ENCODE measurements at regions not wholly inside any gene's neighbourhood (a gene's known extent, or its start where the extent isn't known, plus 50 kb on each side); places are given as distances from the start of the nearest gene placed in this dataset.
A peak's percentile ranks its signal among the peaks of the same experiment; 100 is the strongest.

DNA sequence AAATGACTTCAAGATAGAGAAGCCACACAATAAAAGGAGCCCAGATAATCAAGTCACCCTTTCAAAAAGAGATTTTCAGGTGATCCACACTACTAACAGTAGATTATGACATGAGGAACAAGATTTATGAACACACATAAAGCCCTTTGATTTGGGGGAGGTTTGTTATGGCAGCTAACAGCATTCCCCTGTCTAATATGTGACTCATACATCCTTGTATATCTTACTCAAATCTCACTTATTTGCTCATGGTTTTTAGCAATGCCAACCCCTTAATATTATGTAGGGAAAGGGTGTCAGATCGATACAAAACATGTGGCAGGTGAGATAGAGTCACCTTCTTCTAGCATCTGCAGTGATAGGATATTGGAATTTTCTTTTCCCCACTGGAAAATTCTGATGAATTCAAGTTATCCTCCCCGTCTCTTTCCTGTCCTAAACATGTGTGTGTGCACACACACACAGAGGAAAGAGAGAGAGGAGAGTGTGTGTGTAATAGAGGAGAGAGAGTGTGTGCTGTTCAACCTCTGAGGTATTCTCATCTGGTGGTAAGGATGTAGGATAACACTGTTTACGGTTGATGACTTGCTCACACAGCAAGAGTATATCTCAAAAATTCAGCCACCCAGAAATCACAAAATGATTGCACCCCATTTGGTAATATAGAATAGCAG, 319.9 kb downstream of the KCNC2 start:
- Histone ChIP-seq H3K27me3 (ENCODE audit: insufficient read depth, low read length, poor library complexity, severe bottlenecking) (no peaks in the 10 kb centered on the region), H3K36me3 (ENCODE audit: insufficient read depth, low read length) (no peaks in the 10 kb centered on the region), H3K9me3 (ENCODE audit: low read length) (no peaks in the 10 kb centered on the region), H3K27ac (ENCODE audit: low read depth, low read length) (no peak overlapping the region), H3K4me3 (ENCODE audit: low read length) (no peak overlapping the region), H3K4me1 (ENCODE audit: insufficient read depth, low read length) (no peaks in the 10 kb centered on the region)
- no peak for DNase-seq
- Mint-ChIP-seq H3K27me3 (no peaks in the 10 kb centered on the region), H3K9me3 (peaks cover 0 to 3% (median 2%) of the 10 kb centered on the region in 5 donors), H3K36me3 (no peaks in the 10 kb centered on the region), H3K27ac (no peak overlapping the region), H3K4me3 (peak overlapping the region in 1 of 7 donors; percentile 19), H3K4me1 (peaks cover 26 to 48% (median 42%) of the 10 kb centered on the region in 3 donors)
- ChIA-PET CTCF (no interaction called here), POLR2A (no interaction called here)

DNA sequence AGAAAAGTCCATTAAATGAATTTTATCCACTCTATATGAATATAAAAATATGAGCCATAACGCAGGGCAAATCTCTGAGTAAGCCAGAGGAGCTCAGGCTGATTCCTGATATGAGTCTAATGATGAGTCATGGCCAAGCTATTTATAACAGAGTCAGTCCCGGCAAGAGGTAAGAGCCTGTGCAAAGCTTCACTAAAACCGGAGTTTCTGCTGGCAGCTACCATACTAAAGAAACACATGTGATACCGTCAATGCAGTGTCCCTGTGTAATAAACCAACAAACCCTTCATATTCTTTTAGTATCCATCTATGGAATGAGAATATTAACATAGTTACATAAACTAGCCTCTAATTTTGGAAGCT, 319.4 kb downstream of the KCNC2 start:
- H3K4me1 Mint-ChIP-seq: peaks cover 26 to 48% (median 42%) of the 10 kb centered on the region in 3 donors
- H3K27ac Mint-ChIP-seq: no peak overlapping the region
- DNase-seq: no peak
- Histone ChIP-seq H3K4me1 (ENCODE audit: insufficient read depth, low read length) (no peaks in the 10 kb centered on the region), H3K27me3 (ENCODE audit: insufficient read depth, low read length, poor library complexity, severe bottlenecking) (no peaks in the 10 kb centered on the region), H3K36me3 (ENCODE audit: insufficient read depth, low read length) (no peaks in the 10 kb centered on the region), H3K4me3 (ENCODE audit: low read length) (no peak overlapping the region), H3K27ac (ENCODE audit: low read depth, low read length) (no peak overlapping the region), H3K9me3 (ENCODE audit: low read length) (no peaks in the 10 kb centered on the region)
- peak overlapping the region in 1 of 7 donors; percentile 19 for H3K4me3 Mint-ChIP-seq
- H3K36me3 Mint-ChIP-seq: no peaks in the 10 kb centered on the region
- H3K9me3 Mint-ChIP-seq: peaks cover 0 to 3% (median 2%) of the 10 kb centered on the region in 5 donors
- ChIA-PET CTCF (no interaction called here), POLR2A (no interaction called here)
- no peaks in the 10 kb centered on the region for H3K27me3 Mint-ChIP-seq

DNA sequence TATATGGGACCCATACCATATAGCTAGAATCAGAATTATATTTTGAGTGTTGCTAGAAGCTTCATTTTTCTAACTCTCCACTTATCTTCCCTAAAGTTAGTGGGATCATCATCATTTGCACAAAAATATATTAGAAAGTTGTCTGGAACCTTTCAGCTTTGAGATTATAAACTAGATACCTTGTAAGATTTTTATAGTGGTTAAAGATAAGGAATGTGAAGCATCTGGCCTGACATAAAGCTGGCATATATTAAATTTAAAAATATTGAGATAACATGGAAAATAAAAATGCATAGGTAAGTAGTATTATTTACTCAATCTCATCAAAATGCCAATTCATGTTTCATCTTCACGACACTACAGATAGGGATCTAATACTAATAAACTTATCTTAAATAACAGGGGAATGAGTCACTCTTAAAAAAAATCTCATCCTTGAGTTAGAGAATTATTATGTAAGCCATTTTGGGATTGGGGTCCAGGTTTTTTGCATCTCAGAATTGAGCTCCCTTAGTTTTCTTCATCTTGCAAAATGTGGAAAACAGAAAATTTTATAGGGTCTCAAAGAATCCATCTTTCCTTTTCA, 318.5 kb downstream of the KCNC2 start:
- Mint-ChIP-seq H3K4me1 (peaks cover 26 to 48% (median 42%) of the 10 kb centered on the region in 3 donors), H3K27ac (no peak overlapping the region), H3K4me3 (no peak overlapping the region), H3K9me3 (peaks cover 0 to 3% (median 2%) of the 10 kb centered on the region in 5 donors), H3K27me3 (no peaks in the 10 kb centered on the region), H3K36me3 (no peaks in the 10 kb centered on the region)
- Histone ChIP-seq H3K27ac (ENCODE audit: low read depth, low read length) (no peak overlapping the region), H3K4me3 (ENCODE audit: low read length) (no peak overlapping the region), H3K36me3 (ENCODE audit: insufficient read depth, low read length) (no peaks in the 10 kb centered on the region), H3K27me3 (ENCODE audit: insufficient read depth, low read length, poor library complexity, severe bottlenecking) (no peaks in the 10 kb centered on the region), H3K4me1 (ENCODE audit: insufficient read depth, low read length) (no peaks in the 10 kb centered on the region), H3K9me3 (ENCODE audit: low read length) (no peaks in the 10 kb centered on the region)
- DNase-seq: no peak
- CTCF ChIA-PET: no interaction called here
- POLR2A ChIA-PET: no interaction called here

DNA sequence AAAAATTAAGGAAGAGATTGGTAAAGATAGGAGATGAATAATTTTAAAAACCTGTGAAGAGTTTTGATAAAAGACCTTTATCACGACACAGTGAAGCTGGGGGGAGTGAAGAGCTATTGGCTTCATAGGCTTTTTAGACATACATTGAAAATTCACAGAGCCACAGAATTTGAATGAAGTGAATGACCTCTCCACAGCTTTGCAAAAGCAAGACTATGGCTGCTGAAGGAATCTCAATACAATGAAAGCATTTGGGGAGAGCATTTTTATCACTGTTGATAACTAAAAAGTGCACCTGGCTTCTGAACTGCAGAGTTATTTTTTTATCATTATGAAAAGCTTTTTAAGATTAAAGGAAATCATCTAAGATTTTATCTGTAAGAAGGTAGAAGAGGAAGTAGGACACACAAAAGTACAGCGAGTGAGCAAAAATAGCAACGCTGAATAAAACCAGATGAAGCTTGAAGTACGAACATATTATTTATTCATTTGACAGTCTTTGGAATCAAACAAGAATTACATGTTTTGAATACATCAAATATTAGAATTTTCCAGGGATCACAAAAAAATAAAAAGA, 317.5 kb downstream of the KCNC2 start:
- peak overlapping the region in 6 of 7 donors; percentile 16 to 59 (median 40) for H3K4me3 Mint-ChIP-seq
- ChIA-PET CTCF (no interaction called here), POLR2A (no interaction called here)
- H3K27me3 Mint-ChIP-seq: no peaks in the 10 kb centered on the region
- no peaks in the 10 kb centered on the region for H3K27me3 ChIP-seq (ENCODE audit: insufficient read depth, low read length, poor library complexity, severe bottlenecking)
- H3K4me1 ChIP-seq (ENCODE audit: insufficient read depth, low read length): no peaks in the 10 kb centered on the region
- no peaks in the 10 kb centered on the region for H3K9me3 ChIP-seq (ENCODE audit: low read length)
- no peaks in the 10 kb centered on the region for H3K36me3 Mint-ChIP-seq
- peak overlapping the region in 3 of 8 donors; percentile 5 to 58 (median 47) for H3K27ac Mint-ChIP-seq
- DNase-seq: peak in 1 of 5 donors; percentile 11
- H3K9me3 Mint-ChIP-seq: peaks cover 0 to 3% (median 0%) of the 10 kb centered on the region in 5 donors
- H3K4me1 Mint-ChIP-seq: peaks cover 26 to 52% (median 42%) of the 10 kb centered on the region in 3 donors
- no peaks in the 10 kb centered on the region for H3K36me3 ChIP-seq (ENCODE audit: insufficient read depth, low read length)
- H3K4me3 ChIP-seq (ENCODE audit: low read length): no peak overlapping the region
- no peak overlapping the region for H3K27ac ChIP-seq (ENCODE audit: low read depth, low read length)

DNA sequence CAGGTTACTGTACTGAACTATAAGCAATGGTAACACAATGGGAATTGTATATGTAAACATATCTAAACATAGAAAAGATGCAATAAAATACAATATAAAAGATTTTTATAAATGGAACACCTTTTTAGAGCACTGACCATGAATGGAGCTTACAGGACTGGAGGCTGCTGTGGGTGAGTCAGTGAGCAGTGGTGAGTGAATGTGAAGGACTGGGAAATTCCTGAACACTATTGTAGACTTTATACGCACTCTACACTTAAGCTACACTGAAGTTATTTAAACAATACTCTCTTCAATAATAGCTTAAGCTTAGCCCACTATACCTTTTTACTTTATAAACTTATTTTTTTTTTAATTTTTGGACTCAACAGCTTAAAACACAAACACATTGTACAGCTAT, 313.5 kb downstream of the KCNC2 start:
- peaks cover 34 to 59% (median 53%) of the 10 kb centered on the region in 3 donors for H3K4me1 Mint-ChIP-seq
- peaks cover 0 to 2% (median 0%) of the 10 kb centered on the region in 5 donors for H3K9me3 Mint-ChIP-seq
- Histone ChIP-seq H3K36me3 (ENCODE audit: insufficient read depth, low read length) (no peaks in the 10 kb centered on the region), H3K9me3 (ENCODE audit: low read length) (no peaks in the 10 kb centered on the region), H3K4me1 (ENCODE audit: insufficient read depth, low read length) (peaks cover 4% of the 10 kb centered on the region), H3K27me3 (ENCODE audit: insufficient read depth, low read length, poor library complexity, severe bottlenecking) (no peaks in the 10 kb centered on the region), H3K27ac (ENCODE audit: low read depth, low read length) (no peak overlapping the region), H3K4me3 (ENCODE audit: low read length) (no peak overlapping the region)
- no peaks in the 10 kb centered on the region for H3K36me3 Mint-ChIP-seq
- POLR2A ChIA-PET: no interaction called here
- no peak overlapping the region for H3K27ac Mint-ChIP-seq
- CTCF ChIA-PET: no interaction called here
- no peaks in the 10 kb centered on the region for H3K27me3 Mint-ChIP-seq
- DNase-seq: no peak
- H3K4me3 Mint-ChIP-seq: no peak overlapping the region

DNA sequence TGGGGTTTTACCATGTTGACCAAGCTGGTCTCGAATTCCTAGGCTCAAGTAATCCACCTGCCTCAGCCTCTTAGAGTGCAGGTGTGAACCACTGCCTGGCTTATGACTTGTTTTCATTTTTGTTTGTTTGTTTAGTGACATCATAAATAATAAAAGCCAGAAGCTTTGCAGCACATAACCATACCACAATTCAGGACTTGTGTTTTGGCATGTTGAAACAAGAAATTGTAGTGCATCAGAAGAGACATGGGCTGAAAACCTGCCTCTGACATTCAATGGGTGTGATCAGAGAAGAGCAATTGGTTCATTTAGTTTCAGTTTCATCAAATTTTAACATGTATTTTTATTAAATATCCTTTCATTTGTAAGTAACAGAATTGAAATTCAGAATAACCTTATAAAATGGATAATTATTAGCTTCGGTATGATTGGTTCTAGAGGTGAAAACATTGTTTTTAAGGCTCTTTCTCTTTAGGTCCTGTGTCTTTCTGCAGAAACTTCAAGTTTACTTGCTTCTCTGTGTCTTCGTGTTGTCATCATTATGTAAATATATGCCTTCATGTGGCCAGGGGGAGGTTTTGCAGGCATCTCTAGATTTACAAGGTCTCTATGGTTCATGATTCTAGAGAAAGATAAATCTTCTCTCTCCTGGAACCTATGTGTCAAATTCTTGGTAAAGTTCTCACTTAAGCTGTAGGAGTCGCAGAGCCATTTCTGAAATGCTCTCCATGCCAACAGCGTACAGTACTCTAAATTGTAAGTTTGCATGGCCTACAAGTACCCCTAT, 312.0 kb downstream of the KCNC2 start:
- no peaks in the 10 kb centered on the region for H3K27me3 ChIP-seq (ENCODE audit: insufficient read depth, low read length, poor library complexity, severe bottlenecking)
- no peaks in the 10 kb centered on the region for H3K9me3 ChIP-seq (ENCODE audit: low read length)
- peak overlapping the region in 6 of 8 donors; percentile 15 to 89 (median 66) for H3K27ac Mint-ChIP-seq
- H3K36me3 ChIP-seq (ENCODE audit: insufficient read depth, low read length): no peaks in the 10 kb centered on the region
- ChIA-PET CTCF (no interaction called here), POLR2A (no interaction called here)
- peaks cover 4% of the 10 kb centered on the region for H3K4me1 ChIP-seq (ENCODE audit: insufficient read depth, low read length)
- H3K27ac ChIP-seq (ENCODE audit: low read depth, low read length): no peak overlapping the region
- no peak for DNase-seq
- no peaks in the 10 kb centered on the region for H3K36me3 Mint-ChIP-seq
- H3K27me3 Mint-ChIP-seq: no peaks in the 10 kb centered on the region
- H3K4me1 Mint-ChIP-seq: peaks cover 22 to 51% (median 39%) of the 10 kb centered on the region in 3 donors
- H3K4me3 Mint-ChIP-seq: peak overlapping the region in 6 of 7 donors; percentile 19 to 64 (median 52)
- H3K4me3 ChIP-seq (ENCODE audit: low read length): no peak overlapping the region
- peaks cover 0 to 2% (median 0%) of the 10 kb centered on the region in 5 donors for H3K9me3 Mint-ChIP-seq

DNA sequence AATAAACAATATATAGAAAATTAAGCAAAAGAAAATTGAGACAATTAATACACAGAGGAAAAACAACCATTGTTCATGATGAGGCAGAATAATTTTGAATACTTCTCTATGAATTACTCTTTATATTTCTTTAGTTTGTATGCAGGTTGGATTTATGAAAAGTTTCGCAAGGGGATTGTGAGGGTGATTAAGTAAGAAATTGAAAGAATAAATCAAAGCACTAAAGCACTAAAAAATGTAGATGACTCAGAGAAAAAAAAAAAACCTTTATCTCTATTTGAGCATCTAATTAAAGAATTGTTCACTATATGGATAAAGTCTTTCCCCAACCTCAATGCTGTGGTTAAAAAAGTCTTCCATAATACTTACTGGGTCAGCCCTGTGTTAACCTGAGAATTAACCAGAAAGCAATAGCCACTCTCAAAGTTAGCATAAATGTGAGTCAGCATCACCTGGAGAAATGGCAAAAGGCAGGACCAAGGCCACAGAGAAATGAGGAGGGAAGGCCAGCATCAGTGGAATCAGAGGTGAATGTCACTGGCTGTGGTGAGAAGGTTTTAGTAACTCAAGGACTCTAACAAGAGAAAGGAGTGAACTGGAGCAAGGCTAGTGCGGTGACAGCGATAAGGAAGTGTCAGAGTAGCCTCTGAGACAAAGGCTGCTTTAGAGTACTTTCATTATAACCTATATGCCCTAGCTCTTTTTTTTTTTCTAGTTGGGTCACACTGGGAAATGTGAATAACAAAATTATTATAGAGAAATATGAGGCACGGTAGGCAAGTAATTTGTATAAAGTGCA, 310.4 kb downstream of the KCNC2 start:
- peaks cover 21 to 43% (median 36%) of the 10 kb centered on the region in 3 donors for H3K4me1 Mint-ChIP-seq
- H3K4me3 ChIP-seq (ENCODE audit: low read length): no peak overlapping the region
- H3K27ac ChIP-seq (ENCODE audit: low read depth, low read length): no peak overlapping the region
- H3K4me1 ChIP-seq (ENCODE audit: insufficient read depth, low read length): peaks cover 4% of the 10 kb centered on the region
- H3K9me3 Mint-ChIP-seq: no peaks in the 10 kb centered on the region
- no peaks in the 10 kb centered on the region for H3K36me3 ChIP-seq (ENCODE audit: insufficient read depth, low read length)
- no peaks in the 10 kb centered on the region for H3K36me3 Mint-ChIP-seq
- no peaks in the 10 kb centered on the region for H3K27me3 ChIP-seq (ENCODE audit: insufficient read depth, low read length, poor library complexity, severe bottlenecking)
- peak overlapping the region in 6 of 8 donors; percentile 6 to 74 (median 56) for H3K27ac Mint-ChIP-seq
- POLR2A ChIA-PET: no interaction called here
- DNase-seq: no peak
- H3K27me3 Mint-ChIP-seq: no peaks in the 10 kb centered on the region
- H3K4me3 Mint-ChIP-seq: no peak overlapping the region
- CTCF ChIA-PET: no interaction called here
- no peaks in the 10 kb centered on the region for H3K9me3 ChIP-seq (ENCODE audit: low read length)
